ENCODE measurements at regions not wholly inside any gene's neighbourhood (a gene's known extent, or its start where the extent isn't known, plus 50 kb on each side); places are given as distances from the start of the nearest gene placed in this dataset.

DNA sequence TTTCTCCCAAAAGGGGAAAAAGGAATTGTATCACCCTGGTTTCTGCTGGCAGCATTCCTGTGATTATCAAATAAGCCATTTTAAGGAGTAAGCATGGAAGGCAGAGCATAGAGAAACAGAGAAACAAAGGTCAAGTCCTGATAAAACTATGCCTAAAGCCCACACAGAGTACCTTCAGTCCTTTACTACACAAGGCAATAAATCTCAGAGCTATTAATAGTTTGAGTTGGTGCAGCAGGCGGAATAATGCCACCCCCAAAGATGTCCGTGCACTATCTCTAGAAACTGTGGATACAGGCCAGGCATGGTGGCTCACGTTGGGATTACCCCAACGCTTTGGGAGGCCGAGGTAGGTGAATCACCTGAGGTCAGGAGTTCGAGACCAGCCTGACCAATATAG, 58.1 kb upstream of the ZBTB40 start:
- H3K4me1 ChIP-seq (ENCODE audit: control insufficient read depth, insufficient read depth, low read length), result no peaks in the 10 kb centered on the region
- H3K36me3 ChIP-seq (ENCODE audit: control insufficient read depth, insufficient read depth, low read length), result no peaks in the 10 kb centered on the region
- H3K27ac ChIP-seq (ENCODE audit: low read depth, low read length), result no peak overlapping the region
- H3K27me3 ChIP-seq (ENCODE audit: control insufficient read depth, insufficient read depth, low read length), result no peaks in the 10 kb centered on the region
- H3K4me3 ChIP-seq (ENCODE audit: low read length), result no peak overlapping the region
- H3K9ac ChIP-seq (ENCODE audit: low read length), result no peak overlapping the region

DNA sequence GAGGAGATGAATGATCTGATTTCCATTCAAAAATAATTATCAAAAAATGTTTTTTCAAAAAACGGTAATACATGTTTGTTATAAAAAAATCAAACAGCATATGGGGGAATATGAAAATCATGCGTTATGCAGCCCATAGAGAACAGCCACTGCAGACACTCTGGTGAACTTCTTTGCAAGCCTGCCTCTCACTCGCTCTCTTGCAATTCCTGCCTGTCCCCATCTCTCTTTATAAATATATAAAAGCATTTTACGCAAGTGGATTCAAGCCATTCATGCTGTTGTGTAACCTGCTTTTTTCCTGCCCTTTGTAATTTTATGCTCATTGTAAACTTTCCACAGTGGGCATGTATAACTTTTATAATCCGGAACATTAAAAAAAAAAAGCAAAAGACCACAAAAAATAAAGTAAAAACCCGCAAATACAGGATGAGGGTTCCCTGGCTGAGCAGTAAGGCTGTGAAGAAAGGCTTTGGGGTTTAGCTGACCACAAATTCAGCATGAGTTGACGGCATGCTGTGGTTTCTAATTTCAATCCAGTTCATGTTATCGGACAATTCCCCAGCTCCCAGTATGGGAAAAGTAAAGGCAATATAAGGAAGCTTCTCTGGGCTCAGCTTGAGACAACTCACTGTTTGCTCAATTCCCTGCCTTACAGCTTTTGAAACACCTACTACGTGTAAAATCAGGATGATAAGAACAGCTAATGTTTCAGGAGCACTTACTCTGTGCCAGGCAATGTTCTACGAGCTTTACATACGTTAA, 52.8 kb upstream of the ZBTB40 start:
- no peak overlapping the region for H3K27ac ChIP-seq (ENCODE audit: low read depth, low read length)
- H3K27me3 ChIP-seq (ENCODE audit: control insufficient read depth, insufficient read depth, low read length), result peaks cover 5% of the 10 kb centered on the region
- no peak overlapping the region for H3K9ac ChIP-seq (ENCODE audit: low read length)
- no peaks in the 10 kb centered on the region for H3K36me3 ChIP-seq (ENCODE audit: control insufficient read depth, insufficient read depth, low read length)
- no peak overlapping the region for H3K4me3 ChIP-seq (ENCODE audit: low read length)
- H3K4me1 ChIP-seq (ENCODE audit: control insufficient read depth, insufficient read depth, low read length), result no peaks in the 10 kb centered on the region

- no peaks in the 10 kb centered on the region for H3K36me3 ChIP-seq (ENCODE audit: control insufficient read depth, insufficient read depth, low read length)
- H3K27ac ChIP-seq (ENCODE audit: low read depth, low read length), result no peak overlapping the region
- H3K9ac ChIP-seq (ENCODE audit: low read length), result no peak overlapping the region
- no peaks in the 10 kb centered on the region for H3K4me1 ChIP-seq (ENCODE audit: control insufficient read depth, insufficient read depth, low read length)
- no peak overlapping the region for H3K4me3 ChIP-seq (ENCODE audit: low read length)
- H3K27me3 ChIP-seq (ENCODE audit: control insufficient read depth, insufficient read depth, low read length), result peaks cover 5% of the 10 kb centered on the region
These were observed 52.1 kb upstream of the ZBTB40 start for GRCh38 chr1:22399421-22400091.
